ENCODE measurements at regions not wholly inside any gene's neighbourhood (a gene's known extent, or its start where the extent isn't known, plus 50 kb on each side); places are given as distances from the start of the nearest gene placed in this dataset.
"Not testable (repeated sequence)": the region's sequence is repeated elsewhere in the genome, so short reads cannot be mapped to it uniquely, and the experiment has no call there.

DNA sequence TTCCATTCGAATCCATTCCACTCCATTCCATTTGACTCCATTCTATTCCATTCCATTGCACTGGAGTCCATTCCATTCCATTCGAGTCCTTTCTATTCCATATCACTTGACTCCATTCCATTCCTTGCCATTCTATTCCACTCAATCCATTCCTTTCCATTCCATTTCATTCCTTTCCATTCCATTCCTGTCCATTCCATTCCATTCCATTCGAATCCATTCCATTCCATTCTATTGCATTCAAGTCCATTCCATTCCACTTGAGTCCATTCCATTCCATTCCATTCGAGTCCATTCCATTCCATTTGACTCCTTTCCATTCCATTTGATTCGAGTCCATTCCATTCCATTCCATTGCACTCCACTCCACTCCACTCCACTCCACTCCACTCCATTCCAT lies 4798.0 kb upstream of the OR11H1 start:
- not testable (repeated sequence) for TF ChIP-seq EZH2 (IDR thresholded peaks at IDR 0.05; ENCODE audit: borderline replicate concordance); CTCF (IDR thresholded peaks at IDR 0.05; ENCODE audit: poor library complexity); EZH2phosphoT487 (IDR thresholded peaks at IDR 0.05; ENCODE audit: low read depth, severe bottlenecking, unreplicated experiment)
